MV-4-11 (cell line): ENCODE measurements at regions not wholly inside any gene's neighbourhood (a gene's known extent, or its start where the extent isn't known, plus 50 kb on each side); places are given as distances from the start of the nearest gene placed in this dataset.

ENCODE experiments used
- DNase-seq: peaks from one replicate; lab custom pipeline; 2025; lab: John Stamatoyannopoulos, UW

DNA sequence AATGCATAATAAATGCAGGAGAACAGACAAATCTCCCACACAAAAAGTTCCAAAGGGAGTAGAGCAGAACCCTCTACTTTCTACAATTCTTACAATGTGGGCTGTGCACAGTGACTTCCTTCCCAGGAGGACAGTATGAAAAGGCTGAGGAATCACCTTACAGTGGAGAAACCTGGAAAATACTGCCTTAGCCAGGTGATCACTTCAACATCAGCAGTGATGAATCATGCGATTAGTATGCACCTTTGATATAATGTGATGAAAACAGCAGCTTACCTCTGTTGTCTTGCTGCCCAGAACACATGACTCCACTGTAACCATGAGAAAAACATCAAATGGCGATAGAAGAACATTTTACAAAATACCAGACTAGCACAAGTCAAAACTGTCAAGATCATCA, 329.7 kb upstream of the POM121L12 start:
- no peak for DNase-seq

DNA sequence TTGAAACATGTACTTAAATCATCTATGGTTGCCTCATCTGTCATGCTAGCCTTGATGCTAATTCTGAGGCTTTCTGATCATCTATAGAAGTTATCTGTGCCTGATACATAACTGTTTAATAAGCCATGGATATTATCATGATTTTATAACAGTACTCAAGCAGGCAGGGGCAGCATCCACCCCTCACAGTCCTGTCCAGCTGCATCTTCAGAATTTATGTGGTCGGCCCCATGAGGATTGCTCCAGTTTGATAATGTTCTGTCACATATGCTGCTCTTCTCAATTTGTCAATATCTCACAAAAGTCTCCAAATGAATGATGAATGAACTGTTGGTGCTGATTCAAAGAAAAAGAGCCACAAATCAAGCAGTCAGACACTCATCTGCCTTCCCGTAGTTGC, 335.1 kb upstream of the POM121L12 start:
- no peak for DNase-seq

DNA sequence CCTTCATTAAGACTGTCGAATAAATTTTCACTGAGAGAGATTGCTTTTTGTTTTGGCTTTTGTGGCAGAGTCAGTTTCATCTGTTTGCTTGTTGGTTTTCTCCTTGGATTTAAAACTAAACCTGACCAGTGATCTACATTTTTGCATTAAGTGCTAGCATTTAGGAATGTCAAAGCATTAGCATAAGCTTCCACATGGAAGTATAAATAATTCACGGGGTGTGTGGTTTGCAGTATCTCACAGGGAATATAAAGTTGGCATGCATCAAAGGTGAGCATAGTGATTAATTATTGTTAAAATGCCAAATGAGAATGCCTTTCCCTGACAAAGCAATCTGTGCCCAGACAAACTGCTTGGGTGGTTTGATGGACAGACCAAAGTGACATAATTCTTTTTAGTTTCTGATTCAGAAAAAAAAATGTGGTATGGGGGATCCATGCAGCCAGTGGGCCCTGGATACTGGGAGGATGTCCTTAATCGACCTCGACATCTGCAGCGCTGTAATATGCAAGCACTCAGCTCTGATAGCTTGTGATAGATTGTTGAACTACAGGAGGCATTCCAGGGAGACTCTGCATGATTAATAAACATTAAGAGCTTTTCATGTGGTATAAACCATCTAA, 339.3 kb upstream of the POM121L12 start:
- no peak for DNase-seq

DNA sequence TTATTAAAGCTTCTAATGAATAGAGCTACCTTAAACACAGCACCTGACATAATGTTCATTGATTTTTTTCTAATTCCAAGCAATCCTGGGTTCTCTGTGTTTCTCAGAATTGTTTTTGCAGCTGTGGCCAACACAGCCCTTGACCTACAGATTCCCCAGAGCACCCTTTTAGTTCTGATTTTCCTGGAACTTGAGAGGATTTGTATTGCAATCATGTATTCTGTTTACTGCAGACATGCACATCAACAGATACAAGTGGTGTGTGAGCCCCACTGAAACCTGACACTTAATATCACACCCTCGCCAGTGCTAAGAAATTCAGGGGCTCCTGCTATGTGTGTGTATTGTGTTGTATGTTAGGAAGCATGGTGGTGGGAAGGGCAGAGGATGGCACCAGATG, 344.2 kb upstream of the POM121L12 start:
- no peak for DNase-seq

DNA sequence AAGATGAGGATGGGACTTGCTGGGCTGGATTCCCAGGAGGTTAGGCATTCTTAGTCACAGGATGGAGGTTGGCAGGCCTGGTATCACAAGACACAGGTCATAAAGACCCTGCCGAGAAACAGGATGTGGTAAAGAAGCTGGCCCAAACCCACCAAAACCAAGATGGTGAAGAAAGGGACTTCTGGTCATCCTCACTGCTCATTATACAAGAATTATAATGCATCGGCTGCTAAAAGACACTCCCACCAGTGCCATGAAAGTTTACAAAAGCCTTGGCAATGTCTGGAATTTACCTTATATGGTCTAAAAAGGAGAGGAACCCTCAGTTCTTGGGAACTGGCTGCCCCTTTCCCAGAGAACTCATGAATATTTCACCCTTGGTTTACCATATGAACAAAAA, 345.5 kb upstream of the POM121L12 start:
- DNase-seq: no peak

DNA sequence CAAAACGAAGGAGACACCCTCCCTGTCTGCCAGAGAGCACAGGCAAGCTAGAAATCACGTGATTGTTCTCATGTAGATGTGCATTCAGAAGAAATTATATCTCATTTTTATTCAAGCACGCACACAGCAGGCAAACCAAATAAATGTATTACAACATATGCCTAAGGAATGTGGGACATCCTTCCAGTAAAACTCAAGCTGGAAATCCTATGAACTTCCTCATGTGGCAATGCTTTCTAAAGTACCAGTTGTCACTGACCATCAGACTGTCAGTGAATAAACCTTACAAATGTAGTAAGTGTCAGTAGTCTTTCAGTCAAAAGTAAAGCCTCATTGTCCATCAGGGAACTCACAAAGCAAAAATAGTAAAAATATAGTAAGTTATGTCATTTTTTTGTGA, 350.1 kb upstream of the POM121L12 start:
- no peak for DNase-seq

DNA sequence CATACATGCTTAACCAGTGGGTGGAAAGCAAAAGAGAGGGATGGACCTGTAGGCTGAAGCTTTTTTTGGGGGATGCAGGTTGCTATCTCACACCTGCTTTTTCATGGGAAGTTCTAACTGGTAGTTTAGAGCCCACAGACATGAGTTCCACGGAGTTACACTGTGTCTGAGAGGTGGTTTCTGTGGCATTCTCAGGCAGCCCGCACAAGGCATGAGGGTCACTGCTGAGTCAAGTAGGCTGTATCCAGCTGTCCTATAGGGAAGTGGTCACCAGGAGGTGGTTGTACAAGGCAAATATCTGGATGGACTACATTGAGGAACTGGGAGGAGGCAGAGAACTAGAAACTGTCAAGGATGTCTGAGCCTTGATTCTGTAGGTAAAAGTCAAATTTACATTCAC, 351.0 kb upstream of the POM121L12 start:
- DNase-seq: no peak

DNA sequence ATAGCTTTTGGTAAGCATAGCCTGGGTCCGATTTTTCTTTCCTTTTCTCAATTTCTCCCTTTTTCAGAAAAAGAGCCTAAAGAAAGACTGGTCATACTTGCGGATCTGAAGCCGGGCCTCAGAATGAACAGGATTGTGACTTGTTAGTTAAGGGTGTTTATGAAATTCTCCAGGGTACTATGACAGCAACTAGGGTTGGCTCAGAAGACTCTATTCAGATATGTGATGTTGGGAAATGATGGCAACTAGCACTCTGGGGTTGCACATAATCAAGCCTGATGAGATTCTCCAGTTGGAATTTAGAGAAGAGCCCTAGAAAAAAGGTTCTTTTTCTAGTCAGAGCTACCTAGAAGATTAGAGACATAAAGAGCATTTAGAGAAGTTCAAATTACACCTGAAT, 352.4 kb upstream of the POM121L12 start:
- no peak for DNase-seq

DNA sequence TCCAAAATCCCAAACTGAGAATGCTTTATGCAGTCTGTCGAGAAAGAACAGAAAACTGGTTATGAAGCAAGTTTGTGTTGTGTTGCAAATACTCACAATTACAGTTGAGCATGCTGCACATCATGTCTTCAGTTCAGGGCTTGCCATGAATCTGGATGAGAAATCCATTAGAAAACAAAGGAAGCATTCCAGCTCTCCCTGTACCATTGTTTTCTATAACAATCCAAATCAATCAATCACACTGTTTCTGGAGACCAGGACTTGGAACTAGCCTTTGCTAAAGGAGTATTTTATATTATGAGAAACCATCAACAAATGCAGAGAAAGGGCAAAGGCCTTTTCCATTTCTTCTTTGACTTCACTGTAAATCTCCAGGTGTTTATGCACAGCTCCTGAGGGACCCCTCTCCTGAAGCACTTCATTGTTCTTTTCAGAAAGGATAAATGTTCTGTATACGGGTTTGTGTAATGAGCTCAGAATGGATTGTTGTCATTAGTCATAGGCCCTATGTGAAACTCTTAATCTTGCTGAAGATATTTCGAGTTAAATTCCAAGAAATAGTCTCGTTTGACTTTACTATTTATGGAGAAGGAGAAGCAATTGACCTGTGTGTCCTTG, 364.7 kb upstream of the POM121L12 start:
- DNase-seq: no peak

DNA sequence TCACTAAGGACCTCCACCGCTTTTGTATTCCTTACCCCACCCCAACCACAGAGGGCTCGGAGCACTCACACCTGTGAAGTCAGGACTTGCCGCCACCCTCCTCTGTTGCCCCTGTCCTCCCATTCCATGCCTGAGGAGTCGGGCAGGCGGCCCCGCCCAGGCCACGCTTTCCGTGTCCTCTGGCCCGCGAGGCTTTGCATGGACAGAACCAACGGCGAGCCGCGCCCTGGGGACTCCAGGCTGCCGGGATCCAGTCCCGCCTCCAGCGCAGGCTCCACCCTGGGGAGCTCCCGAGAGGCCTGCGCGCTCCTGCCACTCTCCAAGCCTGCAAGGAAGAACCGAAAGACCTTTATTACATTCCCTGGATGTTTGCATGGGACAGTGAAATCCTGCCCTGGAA, 366.4 kb upstream of the POM121L12 start:
- no peak for DNase-seq

DNA sequence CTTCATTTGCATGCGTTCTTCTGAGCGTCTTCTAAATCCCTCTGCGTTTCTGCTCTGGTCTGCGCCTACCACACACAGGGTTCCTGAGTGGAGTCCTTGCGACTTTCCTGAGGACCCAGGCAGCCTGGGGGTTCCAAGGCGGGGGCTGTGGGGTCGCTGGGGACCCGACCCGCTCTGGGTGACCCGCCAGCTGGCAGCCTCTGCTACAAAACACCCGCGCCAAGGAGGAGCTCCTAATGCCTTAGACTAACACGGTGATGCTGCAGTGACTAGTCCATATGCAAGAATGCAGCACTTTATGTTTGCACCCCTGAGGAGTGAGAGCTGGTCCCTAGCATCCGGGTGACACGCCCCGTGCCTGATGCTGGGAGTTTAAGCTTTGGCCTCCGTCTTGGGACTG, 367.0 kb upstream of the POM121L12 start:
- DNase-seq: no peak

DNA sequence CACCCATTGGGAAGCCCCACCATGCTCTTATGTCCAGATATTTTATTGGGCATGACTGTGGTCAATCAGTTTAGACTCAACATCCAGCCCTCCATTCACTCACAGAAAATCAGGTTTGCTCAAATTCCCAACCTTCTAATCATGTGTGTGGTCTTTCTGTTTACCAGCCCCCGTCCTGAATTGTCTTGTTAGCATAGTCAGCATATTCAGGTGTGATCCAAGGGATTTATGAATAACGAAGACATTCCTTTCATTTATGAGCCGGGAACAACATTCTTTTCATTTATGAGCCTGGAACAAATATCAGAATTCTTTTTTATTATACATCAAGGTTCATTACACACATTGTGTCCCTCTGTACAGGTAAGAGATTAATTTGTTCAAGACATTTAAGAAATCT, 376.3 kb upstream of the POM121L12 start:
- no peak for DNase-seq

DNA sequence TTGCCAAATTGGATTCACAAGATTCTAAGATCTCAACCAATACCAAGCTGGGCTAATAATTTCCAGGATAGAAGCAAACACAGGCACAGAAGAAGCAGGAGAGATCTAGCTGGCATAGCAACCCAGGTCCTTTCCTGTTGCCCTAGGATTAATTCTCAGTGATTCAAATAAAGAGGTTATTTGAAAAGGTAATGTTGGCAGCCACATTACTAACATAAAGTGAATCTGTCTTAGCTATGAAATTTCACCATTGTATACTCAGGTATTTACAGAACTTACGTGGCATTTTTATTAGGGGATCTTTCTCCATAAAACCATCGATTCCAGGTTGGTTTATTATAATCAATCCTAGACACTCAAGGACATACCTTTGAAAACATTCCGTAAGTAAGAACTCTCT, 379.3 kb upstream of the POM121L12 start:
- DNase-seq: no peak

DNA sequence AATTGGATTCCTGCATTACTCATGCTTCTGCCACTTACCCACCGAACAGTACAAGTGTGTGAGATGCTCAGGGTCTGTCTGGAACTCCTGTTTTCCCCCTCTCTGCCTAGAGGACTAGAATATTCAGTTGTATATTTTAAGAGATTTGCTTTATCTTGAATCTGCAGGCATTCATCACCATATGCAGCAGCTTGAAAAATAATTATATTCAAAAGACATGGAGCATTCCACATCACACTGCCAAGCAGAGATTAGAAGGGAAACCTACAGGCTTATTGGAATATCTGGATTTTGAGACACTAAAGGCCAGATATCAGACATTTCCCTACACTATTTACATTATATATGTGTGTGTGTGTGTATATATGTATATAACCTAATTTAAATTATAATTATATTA, 382.8 kb upstream of the POM121L12 start:
- no peak for DNase-seq

DNA sequence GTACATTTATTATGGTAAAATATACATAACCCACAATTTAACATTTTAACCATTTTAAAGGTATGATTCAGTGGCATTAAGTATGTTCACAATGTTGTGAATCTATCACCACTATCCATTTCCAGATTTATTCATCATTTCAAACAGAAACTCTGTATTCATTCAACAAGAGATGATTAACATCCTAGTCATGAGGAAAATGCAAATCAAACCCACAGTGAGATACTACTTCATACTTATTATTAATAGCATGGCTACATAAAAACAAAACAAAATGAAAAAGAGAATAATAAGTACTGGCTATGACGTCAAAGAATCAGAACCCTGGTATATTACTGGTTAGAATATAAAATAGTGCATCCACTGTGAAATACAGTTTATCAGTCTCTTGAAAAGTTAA, 386.6 kb upstream of the POM121L12 start:
- DNase-seq: no peak

DNA sequence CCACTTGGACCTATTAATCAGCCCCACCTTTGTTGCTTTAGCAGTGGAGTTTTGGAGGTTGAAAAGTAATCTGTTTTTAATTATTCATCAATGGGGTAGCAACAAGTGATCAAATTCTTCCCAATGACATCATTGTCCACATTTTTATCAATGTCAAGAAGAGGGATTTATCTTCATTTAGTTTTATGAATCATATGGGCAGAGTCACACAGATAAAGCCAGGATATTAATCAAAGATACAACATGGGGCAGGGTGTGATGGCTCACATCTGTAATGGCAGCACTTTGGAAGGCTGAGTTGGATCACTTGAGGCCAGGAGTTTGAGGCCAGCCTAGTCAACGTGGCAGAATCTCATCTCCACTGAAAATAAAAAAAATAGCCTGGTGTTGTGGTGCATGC, 388.4 kb upstream of the POM121L12 start:
- DNase-seq: no peak

DNA sequence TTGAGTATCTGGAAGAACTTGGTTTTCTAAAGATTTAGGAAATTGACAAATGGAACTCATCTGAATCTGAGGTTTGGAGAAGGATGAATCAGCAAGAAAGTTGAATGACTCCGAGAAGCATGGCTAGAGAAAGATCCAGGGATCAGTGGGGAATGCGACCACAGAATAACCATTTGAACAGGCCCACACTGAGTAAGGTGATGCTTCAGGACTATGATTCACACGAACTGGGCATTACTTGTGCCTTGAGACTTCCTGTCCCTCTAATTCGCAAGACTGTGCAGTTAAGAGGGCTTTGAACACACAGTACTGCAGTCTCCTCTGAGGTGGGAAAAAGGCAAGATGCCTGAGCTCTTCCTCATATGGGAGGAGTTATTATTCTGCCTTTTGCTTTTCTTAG, 395.5 kb upstream of the POM121L12 start:
- DNase-seq: no peak

DNA sequence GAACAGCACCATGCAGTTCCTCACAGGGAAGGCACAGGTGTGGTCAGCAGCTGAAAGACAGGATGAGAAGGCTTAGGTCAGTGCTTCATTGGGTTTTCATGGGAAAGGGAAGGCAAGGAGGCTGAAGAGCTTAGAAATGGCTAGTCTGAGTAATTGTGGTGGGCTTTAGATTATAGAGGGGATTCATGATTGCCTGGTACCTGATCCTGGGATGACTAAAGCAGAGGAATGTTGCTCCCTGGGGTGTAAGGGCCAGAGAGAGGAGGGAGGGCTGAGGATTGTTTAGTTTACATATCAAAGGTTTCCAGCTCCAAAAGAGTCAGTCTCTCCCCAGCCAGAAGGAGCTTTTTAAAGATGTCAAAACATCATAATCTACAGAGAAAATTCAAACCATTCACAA, 396.3 kb upstream of the POM121L12 start:
- DNase-seq: no peak

DNA sequence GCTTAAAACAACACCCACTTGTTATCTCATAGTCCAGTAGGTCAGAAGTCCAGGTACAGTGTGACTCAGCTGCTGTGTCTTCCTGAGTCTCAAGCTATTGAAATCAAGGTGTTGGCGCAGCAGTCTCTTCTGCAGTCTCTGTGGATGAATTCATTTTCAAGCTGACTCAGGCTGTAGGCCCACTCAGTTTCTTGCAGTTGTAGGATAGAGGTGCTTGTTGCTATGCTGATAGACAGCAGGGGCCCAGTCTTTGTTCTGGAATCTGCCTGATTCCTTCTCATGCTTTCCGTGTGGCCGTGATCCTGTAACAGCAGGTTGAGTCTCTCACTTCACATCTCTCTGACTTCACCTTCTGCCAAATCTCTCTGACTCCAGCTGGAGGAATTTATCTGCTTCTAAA, 400.4 kb upstream of the POM121L12 start:
- no peak for DNase-seq

DNA sequence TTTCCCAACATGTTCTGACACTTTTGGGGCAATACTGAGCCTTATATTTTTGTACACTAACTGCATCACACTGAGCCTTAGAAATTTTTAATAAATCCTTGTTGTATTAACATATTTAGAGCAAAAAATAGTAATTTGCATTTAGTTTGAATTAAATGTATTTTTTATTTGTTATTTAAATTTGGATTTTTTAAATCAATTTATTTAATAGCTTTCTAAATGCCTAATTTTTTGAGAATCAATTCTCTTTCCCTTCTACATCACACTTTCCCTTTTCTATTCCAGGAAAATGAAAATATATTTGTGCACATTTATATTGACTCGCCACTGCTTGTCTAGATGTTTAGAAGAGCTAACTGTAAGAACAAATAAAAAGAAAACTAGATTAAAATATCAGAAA, 414.6 kb upstream of the POM121L12 start:
- no peak for DNase-seq

DNA sequence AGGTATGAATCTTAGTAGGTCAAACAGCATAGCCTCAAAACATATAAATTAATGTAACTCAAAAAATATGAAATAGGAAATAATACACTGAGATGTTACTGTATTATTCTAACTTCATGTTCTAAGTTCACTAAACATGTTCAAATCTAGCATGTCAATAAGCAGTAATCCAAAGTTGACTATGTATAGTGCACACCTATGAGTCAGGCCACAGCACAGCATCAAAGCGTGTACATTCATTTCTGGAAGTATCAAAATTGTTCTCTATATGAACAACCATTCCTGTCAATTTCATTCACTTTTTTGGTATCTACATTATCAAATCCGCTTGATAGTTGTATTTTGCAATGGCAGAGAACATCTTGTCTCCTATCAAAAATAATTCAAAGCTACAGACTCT, 418.9 kb upstream of the POM121L12 start:
- no peak for DNase-seq

DNA sequence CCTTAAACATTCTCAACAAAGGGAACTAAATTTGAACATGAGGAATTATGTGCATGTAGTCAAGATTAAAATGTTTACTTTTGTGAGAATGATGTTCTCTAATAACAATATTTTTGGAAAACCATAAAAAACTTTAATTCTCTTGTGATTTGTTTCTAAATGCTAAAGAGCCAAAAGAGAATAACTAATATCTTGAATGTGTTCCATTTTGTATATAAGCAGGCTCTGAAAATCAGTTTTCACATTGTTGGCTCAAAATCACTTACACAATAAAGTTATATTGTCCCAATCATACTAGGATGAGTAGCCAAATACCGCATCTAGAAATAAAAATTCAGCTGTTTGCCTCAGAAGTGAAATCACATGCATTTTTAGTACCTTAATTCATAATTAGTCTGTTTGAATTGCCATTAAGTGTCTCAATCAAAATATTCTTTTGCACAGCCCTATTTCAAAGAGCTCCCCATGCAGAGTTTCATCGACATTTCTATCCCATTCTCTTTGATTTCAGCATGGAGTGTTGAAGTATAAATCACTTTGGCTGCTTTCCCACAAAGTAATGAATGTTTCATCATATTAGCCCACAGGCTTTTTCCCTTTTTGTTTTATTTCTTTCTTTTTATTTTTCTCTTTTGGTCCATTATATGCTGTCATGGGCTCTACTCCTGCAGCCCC, 420.3 kb upstream of the POM121L12 start:
- DNase-seq: no peak

DNA sequence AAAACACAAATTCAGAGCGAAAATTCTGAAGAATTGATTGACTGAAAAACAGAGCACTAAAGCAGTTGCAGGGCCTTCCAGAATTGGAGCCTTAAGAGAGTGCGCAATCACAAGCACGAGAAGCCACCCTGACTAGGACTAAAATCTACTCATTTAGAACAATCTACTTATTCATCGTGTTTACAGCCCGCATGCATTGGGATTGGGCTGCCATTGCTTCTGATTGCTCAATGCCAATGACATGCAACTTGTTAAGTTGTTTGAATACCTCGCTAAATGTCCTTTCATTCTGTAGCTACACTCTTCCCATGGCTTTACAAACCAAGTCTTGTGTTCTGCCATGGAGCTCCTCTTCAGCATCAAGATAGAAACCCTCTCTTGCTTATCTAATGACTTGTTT, 425.9 kb upstream of the POM121L12 start:
- DNase-seq: no peak

DNA sequence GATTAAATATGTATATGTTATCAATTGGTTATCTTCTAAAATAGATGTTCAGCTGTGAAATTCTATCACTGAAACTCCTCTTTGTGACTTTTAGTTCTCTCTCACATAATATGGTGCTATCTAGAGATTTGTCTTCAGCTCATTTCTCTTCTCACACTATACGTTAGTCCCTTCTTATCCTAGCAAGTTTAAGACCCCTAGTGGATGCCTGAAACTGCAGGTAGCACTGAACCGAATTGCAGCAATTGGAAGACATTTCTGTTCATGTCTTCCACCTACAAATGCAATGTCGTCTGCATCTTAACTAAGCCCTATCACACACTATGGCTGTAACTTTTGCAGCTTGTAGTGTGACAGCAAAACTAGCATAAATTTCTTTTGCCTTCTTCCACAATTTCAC, 442.7 kb upstream of the POM121L12 start:
- no peak for DNase-seq
